GM19372 (cell line): ENCODE measurements at regions not wholly inside any gene's neighbourhood (a gene's known extent, or its start where the extent isn't known, plus 50 kb on each side); places are given as distances from the start of the nearest gene placed in this dataset.
"Not testable (repeated sequence)": the region's sequence is repeated elsewhere in the genome, so short reads cannot be mapped to it uniquely, and the experiment has no call there.

Source experiments
- ATAC-seq: cut with Tn5 transposase; IDR thresholded peaks from one replicate; pipeline ENCODE4 v1.9.1; 2021; ENCODE audit warnings: mild to moderate bottlenecking, low read depth, moderate library complexity; ENCODE audit not compliant: unreplicated experiment

DNA sequence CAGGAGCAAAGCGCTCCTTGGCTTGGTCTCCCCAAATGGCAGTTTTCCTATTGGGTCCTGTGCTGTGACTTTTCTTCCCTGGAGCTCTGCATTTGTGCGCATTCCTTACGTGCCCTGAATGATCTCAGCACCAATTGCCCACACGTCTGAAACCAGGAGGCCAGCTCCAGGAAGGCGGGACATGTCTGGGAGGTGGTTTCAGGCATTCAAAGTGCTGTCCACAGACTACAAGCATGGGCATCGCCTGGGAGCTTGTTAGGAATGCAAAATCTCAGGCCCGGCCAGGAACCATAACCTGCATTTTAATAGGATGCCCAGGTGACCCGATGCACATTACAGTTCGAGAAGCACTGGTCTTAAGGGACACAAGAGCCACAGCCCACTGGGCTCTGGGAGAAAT is 239.6 kb downstream of the ANKRD60 start:
- ATAC-seq = no peak

DNA sequence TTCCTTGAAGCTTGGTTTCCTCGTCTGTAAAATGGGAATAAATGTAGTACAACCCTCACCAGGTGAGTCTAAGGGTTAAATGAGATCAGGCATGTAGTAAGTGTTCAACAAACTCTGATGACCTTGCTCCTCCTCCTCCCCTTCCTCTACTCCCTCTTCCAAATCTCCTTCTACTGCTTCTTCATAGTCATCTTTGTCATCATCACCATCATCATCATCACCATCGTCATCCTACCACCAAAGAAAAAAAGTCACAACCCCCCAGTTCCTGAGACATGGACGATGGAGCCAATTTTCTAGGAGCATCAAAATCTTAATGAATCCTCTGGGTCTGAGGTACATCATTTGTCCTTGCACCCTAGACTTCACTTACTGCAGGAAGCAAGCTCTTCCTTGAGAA is 240.0 kb downstream of the ANKRD60 start:
- ATAC-seq = no peak

DNA sequence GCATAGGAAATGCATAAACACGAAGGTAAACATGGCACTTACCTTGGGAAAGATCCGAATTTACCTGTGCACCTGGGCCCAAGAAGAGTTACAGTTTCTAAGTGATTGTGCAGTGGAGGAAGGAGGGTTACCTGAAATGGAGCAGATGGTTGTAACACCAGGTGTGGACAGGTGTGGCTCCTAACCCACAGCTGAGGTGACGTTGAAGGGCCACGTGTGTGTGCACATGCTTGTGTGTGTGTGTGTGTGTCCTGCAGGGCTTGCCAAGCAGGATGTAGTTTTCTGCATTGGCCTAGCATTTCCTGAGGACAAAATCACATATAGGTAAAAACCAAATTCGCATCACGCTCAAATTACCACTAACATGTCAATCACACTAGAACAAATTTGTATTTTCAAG is 240.8 kb downstream of the ANKRD60 start:
- no peak for ATAC-seq

DNA sequence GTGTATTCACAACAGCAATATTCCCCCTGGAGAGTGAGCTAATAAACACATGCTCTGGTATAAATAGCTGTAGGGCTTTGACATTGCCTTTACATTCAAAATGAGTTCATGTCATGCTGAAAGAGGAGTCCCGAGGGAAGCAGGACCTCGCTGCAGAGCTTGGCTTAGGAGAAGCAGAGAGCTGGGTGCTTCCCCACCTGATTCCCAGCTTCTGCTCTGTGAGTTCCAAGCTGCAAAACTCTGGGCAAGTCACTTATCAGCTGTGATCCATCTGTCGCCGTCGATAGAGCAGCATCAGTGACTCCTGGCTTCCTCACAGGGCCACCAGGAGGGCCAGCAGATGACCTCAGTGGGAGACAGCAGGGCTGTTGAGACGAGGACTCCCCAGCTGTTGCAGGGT is 241.8 kb downstream of the ANKRD60 start:
- ATAC-seq = no peak

DNA sequence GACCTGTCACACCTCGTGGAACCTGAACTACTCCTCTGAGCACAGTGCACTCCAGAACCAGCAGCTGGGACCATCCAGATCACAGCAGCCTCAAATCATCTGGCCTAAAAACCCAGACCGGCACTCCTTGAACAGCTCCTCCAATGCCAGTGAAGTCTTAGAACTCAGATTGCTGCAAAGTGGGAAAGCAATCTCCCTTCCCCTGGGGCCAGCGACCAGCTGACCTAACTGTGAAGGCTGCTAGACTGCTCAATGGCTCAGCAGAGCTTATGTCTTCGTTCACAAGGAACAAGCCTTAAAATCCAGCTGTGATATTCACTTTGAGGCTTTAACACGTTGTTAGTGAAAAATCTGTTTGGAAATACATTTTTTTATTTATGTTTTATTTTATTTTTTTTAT is 243.2 kb downstream of the ANKRD60 start:
- ATAC-seq = no peak

DNA sequence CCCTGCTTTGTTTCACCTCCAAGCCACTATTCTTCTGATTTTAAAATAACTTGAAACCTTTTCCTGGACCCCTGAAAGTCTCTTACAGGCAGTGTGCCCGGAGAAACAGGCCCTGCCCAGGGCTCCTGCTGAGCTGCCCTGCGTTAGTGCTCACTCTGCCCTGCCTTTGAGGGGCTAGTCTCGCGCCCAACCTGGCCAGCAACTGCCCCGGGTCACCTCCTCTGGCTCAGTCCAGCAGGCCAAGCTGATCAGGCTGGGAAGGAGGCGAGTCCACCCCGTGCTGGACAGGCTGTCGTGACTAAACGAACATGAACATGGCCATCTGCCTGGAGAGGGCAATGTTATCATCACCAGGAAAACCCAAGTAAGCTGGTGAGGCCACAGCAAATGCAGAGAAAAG is 245.4 kb downstream of the ANKRD60 start:
- ATAC-seq = no peak

DNA sequence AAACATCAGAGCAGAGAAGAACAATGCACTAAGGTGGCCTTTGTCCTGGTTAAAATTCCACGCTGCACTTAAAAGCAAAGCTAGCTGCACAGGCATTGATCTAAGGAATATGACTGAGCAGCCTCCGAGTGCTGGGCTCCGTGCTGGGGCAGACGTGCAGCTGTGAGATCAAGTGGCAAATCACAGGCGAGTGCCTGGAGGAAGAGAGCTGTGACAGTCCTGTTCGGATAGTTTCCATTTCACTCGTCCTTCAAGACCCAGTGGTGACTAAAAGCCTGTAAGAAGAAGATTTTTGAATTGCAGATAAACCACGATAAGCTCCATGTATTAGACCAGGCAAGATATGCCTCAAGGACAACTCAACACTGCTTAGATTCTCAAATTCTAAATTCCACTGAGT is 247.9 kb downstream of the ANKRD60 start:
- ATAC-seq = no peak

DNA sequence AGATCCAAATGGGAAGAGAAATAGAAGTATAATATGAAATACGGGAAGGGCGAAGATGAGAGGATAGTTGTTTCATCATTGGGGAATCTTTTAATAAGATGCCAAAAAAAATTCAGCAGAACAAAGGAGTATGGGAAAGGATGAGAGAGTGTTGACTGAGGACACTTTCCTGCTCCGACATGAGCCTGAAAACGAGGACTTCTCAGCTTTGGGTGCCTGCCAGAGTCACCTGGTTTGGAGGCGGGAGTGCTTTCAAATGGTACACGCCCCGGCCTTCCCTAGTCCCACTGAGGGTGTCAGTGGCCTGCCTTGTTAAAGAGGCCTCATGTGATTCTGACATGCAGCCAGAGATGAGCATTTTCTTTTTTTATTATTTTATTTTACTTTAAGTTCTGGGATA is 250.9 kb downstream of the ANKRD60 start:
- no peak for ATAC-seq

DNA sequence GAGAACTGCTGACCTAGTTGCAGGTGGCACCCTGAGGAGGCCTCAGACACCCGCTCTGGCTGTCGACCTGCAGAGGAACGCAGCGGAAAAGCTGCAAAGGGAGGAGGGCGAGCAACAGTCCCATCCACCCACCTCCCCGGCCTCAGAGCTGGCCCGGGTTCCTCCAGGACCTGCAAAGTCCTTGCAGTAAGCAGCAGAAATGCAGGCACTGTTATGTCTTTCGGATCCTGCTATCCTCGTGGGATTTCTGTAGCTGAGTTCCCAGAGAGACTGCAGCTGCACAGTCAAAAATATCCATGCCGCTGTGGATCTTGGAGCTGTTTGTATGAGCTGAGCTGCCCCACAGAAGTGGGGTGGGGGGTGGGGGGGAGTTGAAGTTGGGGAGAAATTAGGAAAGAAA is 251.3 kb downstream of the ANKRD60 start:
- ATAC-seq = no peak

DNA sequence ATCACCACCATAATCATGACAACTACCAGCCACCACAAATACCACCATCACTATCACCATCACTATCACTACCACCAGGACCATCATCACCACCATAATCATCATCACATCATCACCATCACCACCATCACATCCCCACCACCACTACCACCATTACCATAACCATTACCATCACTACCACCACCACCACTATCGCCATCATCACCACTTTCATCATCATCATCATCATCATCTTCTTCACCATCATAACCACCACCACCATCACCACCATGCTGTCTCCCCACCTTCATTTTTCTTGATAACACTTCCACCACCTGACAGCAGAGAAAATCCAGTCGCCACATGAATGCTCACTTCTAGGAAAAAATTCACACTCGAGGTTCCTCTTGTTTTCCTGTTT is 253.6 kb downstream of the ANKRD60 start:
- ATAC-seq = no peak

DNA sequence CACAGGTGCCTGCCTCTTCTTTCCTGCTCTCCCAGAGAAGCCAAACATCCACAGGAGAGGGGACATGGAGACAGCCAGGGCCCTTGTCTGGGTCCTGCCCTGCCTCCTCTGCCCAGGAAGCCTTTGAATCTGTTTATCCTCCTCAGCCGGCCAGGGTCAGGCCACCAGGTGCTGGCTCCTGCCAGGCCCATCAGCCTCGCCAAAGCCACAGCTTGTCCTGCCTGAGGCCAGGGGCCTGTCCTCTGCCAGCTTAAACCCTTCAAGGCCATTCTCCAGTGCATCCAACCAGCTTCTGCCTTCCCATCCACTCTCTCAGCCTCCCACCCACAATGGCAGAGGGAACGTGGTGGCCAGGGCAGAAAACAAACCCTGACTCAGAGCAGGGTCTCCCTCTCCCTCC is 254.6 kb downstream of the ANKRD60 start:
- no peak for ATAC-seq

DNA sequence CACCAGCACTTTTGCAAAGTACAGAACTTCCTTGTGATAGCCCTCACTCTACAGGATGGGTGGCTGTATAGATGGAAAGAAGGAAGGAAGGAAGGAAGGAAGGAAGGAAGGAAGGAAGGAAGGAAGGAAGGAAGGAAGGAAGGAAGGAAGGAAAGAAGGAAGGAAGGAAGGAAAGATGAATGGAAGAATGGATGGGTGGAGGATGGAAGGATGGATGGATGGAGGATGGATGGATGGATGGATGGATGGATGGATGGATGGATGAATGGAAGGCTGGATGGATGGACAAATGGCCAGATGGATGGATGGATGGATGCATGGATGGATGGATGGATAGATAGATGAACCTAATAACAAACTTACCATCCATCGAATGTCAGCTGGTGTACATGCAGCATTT is 256.9 kb downstream of the ANKRD60 start:
- not testable (repeated sequence) for ATAC-seq

DNA sequence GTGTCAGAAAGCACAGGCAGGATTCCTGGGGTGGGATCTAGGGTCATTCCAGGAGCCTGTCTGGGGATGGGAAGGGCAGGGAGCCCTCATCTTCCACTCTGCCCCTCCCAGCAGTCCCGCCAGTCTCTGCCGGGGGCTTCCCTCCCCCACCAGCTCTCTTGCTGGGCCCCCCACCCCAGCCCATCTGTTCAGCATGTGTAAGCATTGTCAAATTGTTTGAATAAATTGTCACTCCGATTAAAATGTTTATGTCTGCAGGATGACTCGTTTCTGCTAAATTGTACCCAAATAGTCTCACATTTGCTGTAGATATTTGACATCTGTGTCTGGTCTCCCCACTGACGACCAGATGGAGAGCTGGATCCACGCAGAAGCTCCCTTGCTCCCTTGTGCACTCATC is 257.6 kb downstream of the ANKRD60 start:
- no peak for ATAC-seq

DNA sequence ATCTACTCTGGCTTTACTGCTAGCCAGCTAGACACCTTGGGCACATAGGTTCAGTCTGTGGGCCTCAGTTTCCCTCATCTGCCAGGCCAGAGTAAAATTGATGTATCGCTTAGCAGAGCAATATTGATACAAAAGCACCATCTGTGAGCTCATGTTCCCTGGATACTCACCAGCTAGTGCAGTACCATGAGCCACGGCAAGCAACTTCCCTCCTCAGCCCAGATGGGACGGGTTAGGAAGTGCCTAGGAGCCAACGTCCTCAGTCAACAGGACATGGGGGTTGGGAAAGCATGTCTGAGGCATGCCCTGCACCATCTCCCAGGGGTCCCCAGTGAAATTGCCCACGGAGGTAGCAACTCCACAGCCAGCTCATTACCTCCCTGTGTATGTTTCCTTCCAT is 258.3 kb downstream of the ANKRD60 start:
- no peak for ATAC-seq

DNA sequence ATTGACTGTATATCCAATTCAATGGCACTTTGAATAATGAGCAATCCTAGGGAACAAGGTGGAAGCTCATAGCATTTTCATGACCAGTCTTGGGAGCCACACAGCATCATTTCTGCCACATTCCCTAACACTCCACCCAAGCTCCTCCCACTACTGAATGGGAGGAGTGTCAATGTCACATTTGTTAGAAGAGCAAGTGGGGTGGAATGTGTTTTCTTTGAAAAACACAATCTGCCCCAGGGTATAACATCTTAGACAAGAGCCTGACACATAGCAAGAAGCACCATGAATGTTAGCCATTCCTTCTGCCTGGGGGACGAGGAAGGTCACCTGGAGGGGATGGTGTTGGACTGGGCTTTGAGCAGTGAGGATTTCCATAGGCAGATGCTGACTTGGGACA is 258.3 kb upstream of the PMEPA1 start:
- no peak for ATAC-seq

DNA sequence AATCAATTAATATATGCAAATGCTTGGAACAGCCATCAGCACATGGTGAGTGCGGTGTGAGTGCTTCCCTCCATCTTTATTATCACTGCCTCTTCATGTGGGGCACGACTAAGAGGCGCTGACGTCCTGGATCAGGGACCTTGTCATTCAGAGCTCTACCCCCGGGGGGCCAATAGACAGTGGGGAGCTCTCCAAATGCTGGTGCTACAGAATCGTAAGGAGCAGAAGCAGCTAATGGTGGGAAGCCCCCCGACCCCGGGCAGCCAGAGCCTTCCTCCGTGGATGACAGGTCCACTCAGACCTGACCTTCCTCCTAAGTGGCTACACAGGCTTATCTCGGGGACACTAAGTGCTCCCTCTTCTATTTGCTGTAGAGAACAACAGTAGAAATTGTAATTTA is 257.5 kb upstream of the PMEPA1 start:
- no peak for ATAC-seq

DNA sequence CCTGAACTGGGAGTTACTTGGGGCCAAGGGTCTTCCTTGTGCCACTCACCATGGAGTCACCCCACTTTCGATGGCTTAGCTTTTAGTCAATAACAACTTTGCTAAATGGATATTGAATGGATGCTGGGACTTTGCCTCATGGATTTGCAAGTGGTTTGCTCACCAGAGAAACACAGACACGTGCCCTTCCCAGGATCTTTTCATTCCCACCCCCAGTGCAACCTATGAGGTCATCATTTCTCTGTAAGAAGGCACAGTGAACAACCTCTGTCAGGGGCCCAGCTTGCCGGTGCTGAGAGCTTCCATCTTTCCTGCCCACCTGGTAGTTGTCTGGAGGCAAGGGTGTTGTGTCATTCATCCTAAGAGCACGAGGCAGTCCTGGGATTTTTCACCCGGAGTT is 256.8 kb upstream of the PMEPA1 start:
- ATAC-seq = no peak

DNA sequence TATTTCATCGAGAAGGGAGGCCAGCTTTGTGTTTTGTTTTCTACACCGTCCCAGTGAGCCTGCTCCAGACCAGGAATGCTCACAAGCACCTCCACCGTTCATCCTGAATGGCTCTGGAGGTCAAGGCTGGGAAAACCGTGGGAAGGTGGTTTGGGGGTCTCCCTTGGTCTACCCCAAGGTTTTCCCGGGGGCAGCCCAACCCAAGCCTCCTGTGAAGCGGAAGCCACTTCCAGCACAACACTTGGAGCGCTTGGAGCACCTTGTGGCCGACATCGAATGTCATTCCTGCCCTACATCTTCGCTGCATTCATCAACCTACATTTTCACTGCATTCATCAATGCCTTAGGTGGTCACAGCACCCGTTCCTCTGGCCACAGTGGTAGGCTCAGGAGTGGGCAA is 255.6 kb upstream of the PMEPA1 start:
- ATAC-seq = no peak

DNA sequence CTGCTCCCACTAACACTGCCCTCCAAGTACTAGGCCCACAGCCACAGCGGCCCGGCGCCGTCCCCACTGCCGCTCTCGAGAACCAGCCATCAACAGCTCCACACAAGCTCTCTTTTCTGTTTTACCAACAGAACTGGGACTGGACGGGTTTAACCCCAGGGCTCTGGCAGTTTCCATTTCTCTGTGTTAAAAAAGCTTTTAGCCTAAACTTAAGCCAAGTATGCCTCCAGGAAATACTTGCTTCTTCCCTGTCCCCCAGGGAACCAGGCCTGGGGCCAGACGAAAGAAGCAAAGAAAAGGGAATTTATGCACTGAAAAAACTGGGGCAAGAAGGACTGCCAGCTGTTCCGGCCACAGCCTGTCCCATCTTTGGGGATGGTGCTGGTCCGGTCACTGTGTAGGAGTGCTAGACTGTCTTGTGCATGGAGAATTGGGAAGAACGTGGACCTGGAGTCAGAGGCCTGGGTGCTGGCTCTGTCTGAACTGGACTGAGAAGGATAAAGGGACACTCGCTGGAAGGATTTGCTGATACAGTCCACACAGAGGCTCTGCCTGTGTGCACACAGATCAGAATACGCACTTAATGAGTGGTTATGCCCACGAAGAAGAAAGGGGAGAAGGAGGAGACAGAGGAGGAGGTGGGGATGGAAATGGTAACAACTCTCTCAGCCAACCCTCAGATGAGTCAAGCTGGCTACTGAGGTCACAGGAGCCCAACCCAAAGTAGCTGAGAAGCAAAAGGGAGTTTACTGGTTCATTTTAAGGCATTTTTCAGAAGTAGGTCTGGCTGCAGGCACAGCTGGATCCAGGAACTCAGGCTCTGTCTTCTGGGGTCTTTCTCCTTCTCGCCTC is 254.4 kb upstream of the PMEPA1 start:
- ATAC-seq = no peak

DNA sequence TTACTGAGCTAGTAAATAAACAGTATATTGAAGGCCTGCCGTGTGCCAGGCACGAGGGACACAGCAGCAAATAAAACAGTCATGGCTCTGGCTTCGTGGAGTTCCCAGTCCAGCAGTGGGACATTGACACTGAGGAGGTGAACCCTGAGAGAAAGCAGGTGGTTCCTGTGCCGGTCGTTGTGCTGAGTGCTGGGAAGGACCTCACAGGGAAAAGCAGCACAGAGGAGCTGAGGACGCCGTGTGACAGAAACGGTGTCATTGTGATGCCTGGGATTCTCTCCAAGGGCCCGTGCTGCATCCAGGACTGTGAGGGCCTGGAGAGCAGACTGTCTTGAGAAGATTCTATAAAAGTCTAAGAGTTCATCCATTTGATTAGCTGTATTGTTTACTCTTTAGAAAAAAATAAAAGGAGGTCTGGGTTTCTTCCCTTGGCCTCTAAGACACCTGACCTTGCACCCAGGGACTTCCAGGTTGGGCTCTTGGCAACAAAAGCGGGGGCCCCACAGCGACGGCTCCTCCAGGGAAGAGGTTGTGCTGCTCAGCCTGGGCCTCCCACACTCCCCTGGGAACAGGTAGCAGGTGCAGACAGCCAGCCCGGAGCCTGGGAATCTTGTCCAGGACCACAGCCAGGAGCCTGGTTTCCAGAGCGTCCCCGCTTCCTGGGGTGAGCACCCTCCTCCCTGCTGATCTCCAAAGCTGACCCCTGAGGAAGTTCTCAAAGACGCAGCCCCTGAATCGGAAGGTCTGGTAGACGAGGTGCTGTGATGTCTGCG is 251.2 kb upstream of the PMEPA1 start:
- no peak for ATAC-seq

DNA sequence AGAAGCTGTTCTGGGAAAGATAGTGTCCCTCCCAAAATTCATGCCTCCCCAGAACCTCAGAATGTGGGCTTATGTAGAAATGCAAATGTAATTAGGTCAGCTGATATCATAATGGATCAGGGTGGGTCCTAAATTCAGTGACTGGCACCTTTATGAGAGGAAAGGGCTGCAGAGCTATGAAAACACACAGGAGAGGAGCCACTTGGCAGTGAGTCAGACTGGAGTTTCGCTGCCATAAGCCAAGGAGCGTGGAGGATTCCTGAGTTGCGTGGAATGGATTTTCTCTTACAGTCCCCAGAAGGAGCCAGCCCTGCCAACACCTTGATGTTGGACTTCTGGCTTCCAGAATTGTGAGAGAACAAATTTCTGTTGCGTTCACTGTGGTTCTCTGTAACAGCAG is 249.8 kb upstream of the PMEPA1 start:
- ATAC-seq = no peak

DNA sequence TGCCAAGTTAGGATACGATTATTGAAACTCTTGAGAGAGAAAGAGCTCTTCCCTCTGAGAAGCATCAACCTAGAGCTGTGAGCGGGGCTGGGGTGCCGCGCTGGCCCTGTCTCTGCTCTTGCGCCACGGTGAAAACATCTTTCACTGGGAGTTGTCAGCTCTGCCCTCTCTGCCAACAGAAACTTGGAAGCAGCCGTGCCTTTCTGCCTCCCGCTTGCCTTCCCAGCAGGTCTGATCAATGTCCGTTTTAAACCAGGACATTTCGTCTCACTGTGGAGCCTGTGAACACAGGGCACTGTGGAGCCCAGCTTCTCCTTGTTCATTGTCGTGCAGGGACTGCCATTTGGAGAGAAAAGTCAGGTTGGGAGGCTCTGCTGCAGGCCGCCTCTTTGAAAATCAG is 249.2 kb upstream of the PMEPA1 start:
- ATAC-seq = no peak
